ENCODE measurements at regions not wholly inside any gene's neighbourhood (a gene's known extent, or its start where the extent isn't known, plus 50 kb on each side); places are given as distances from the start of the nearest gene placed in this dataset.
"Not testable (repeated sequence)": the region's sequence is repeated elsewhere in the genome, so short reads cannot be mapped to it uniquely, and the experiment has no call there.

- no peak for DNase-seq
Measured at GRCh38 chr11:13137844-13138301, 128.8 kb downstream of the RASSF10 start.

- DNase-seq = not testable (repeated sequence)
Measured at GRCh38 chr11:13139085-13139484, 130.0 kb downstream of the RASSF10 start.

DNA sequence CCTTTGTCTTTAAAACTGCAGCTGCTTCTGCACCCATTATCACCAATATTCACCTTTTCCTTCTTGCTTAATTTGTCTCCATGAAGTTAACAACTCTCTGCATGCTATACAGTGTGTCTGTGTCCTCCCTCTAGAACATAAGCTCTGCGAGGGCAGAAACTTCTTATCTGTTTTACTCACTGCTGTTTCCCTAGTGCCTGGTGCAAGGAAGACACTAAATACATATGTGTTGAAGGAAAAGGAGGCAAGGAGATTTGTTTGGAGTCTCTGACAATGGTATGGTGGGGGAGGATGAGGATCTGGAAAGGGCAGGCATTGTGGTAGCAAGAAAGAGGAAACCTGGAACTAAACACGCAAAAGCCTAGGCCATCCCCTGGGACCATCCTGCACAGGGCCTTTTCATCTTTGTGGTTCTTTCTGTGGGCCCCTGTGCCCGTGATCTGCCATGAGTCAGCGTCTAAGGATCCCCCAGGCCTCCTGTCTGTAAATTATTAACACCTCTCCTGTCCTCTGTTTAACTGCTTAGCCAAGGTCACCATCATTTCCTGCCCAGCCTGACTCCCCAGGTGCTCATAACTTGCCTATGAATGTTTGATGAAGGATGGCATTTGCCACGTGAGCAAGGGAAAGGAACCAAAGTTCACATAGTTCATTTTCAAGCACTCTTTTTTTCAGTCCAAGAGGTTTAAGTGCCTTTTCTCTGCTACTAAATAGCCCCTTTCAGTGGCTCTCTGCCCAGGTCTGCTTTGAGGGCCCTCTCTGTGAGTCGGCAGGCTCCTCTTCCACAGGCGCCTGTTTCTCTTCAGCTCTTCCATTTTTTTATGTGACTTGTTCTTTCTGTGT, 131.1 kb downstream of the RASSF10 start:
- DNase-seq = no peak

DNA sequence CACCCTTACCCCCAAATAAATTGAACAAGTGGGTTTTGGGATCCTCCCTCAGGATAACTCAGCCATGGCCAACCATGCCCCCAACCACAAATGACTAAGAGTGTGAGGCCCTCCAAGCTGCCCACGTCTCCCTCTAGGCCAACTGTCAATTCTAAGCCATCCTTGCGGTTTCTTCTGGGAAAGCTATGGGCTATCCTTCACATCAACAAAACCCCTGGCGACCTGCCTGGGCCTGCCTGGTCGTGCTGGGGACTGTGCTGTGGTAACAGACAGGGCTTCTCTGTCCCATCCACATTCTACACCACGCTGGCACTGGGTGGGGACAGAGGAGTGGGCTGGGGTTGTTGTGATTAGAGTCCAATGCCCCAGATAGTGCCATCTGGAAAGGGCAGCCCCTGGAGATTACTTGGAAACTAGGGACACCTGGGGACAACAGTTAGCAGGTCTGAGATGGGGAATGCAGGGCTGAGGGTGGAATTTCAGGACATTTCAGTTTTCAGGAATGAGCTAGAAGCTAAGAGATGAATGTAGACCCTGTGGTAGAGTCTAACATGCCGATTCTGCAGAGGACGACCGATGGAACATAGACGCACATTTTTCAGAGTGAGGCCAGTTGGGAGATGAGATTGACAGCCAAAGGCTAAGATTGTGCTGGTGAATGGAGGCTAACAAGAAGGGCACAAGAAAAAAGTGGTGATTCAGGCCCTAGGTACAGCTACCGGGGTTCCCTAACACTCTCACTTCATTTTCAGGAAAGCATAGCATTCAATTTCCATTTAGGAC, 131.9 kb downstream of the RASSF10 start:
- no peak for DNase-seq

DNA sequence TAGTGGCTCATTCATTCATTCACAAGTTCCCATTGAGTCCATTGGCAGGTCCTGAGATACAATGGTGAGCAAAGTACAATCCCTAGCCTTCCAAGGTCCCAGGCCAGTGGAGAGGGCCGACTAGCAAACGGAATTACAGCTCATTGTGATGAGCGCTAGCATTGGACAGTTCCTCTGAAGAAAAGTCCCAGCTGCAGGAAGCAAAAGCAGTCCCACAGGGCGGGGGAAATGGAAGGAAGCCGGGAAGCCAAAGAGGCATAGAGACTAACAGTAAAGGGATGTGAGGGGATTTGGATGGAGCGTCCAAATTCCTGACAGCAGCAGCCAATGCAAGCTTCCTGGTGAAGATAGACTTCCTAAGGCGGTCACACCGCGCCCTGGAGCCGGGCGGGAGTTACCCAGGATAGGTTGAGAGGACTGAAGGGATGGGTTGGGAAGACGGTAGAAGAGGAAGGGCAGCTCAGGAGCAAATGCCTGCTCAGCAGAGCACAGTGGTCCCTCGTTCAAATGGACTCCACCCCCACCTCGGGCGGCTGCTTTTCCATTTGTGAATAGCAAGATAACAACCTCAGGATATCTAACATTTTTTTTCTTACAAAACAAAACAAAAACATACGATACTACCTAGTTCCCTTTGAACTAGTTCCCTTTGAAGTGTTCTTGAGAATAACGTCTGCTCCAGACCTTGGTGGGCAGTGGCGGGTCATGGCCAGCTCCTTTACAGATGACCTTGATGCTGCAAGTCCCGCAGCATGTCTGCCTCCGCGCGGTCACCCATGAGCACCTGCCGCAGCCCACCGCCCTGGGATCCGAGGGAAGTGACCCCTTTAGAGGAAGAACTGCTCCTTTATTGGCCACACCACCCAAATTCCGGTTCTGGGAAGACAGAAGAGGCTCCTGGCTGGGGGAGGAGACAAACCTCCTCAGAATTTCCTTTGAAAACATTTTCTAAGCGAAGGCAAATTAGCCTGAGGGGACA, 132.9 kb downstream of the RASSF10 start:
- no peak for DNase-seq

GRCh38 chr11:13143486-13144297, 133.9 kb upstream of the BMAL1 start:
- no peak for DNase-seq

DNA sequence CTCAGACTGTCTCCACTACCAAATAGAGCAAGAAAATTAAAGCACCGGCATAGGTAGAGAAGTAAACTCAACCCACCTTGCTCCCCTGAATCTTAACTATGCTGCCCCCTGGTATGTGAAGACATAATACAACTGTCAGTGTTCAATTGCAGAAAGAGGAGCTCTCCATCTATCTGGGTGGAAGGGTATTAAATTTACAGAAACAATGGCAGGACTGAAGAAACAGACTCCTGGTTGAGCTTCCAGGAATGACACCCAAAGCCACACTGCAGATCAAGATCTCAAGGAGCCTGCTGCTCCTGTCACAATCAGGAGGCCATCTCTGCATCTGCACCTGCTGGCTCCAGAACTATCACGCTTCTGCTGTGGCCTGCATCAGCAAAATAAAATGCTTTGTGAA, 132.1 kb upstream of the BMAL1 start:
- no peak for DNase-seq

DNA sequence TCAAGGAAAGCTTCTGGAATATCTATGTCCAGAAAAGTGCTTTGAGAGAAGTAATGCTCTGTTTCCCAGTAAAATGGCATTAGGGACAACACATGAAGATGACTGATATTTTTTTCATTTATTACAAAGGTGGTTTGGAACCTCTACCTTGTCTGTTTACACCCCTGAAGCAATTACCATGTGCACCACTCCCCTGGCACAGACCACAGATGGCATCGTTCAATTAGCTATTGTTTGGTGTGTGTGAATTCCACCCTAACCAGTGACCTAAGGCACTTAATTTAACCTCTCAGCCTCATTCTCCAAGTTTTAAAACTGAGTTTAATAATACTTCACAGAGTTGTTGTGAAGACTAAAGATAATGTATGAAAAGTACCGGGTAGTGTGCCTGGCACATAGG, 127.6 kb upstream of the BMAL1 start:
- no peak for DNase-seq

DNA sequence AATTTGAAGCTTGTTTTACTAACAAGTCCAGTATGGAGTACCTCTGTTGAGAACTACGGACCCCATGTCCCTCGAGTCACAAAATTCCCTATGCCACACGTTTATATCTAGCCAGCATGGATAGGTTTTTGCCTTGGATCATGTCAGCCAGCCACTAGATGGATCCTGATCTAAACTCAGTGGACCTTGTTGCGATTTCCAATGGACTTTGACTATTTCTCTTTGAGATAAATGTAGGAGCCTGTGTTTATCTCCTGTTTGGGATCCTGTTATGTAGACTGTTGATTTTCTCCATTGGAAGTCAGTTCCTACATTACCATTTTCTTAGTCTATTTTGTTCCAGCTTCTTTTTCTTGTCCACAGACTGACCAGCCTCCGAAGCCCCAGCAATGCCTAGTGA, 127.1 kb upstream of the BMAL1 start:
- no peak for DNase-seq

- no peak for DNase-seq
Measured at GRCh38 chr11:13152264-13152663, 125.3 kb upstream of the BMAL1 start.

- no peak for DNase-seq
Measured at GRCh38 chr11:13152736-13153541, 124.7 kb upstream of the BMAL1 start.

- DNase-seq = not testable (repeated sequence)
Measured at GRCh38 chr11:13154374-13154773, 123.2 kb upstream of the BMAL1 start.

- DNase-seq = no peak
Measured at GRCh38 chr11:13160346-13160745, 117.2 kb upstream of the BMAL1 start.

DNA sequence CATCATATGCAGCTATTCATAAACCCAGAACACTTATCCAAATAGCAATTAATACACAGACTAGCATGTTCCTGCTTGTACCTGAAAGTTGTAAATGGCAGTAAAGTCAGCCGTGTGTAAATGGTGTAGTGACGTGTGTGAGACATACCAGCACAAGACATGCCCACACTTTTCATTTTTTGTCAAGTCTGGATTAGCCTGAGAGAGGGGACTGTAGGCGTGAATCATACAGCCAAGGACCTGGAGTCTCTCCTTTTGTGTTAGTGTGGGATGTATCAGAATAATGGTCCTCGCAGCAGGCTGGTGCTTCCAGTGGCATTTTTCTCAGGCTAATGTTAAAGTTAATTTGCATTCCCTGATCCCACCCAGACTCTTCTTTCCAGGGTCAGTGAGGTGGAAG, 116.8 kb upstream of the BMAL1 start:
- no peak for DNase-seq

GRCh38 chr11:13163158-13163557, 114.4 kb upstream of the BMAL1 start:
- no peak for DNase-seq

- no peak for DNase-seq
Measured at GRCh38 chr11:13166036-13166435, 111.6 kb upstream of the BMAL1 start.

- DNase-seq = no peak
Measured at GRCh38 chr11:13168271-13168670, 109.3 kb upstream of the BMAL1 start.

GRCh38 chr11:13169709-13170108, 107.9 kb upstream of the BMAL1 start:
- DNase-seq = no peak

DNA sequence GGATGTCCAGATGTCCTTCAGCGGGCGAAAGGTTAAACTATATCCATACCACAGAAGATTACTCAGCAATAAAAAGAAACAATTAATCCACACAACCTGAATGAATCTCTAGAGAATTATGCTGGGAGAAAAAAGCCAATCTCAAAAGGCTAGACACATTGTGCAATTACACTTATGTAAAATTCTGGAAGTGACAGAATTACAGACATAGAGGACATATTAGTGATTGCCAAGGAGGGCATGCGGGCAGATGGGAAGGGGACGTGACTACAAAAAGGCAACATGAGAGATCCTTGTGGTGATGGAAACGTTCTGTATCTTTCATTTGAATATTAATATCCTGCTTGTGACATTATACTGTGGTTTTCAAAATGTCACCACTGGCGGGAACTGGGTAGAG, 103.5 kb upstream of the BMAL1 start:
- no peak for DNase-seq

GRCh38 chr11:13183094-13183825, 94.3 kb upstream of the BMAL1 start:
- no peak for DNase-seq

Measured in activated CD8-positive, alpha-beta memory T cell treated with anti-CD3 and anti-CD28 coated beads, Interleukin-2, amount 50 U/mL, for 48 hours (primary cell).